GM12891 (cell line): ENCODE measurements at regions not wholly inside any gene's neighbourhood (a gene's known extent, or its start where the extent isn't known, plus 50 kb on each side); places are given as distances from the start of the nearest gene placed in this dataset.

ENCODE experiments used
- PAX5 ChIP-seq: IDR thresholded peaks from 2 replicates; pipeline ENCODE4 v1.6.1; 2011; ENCODE audit warnings: low read length, moderate library complexity, mild to moderate bottlenecking; ENCODE audit not compliant: insufficient read depth, severe bottlenecking
- POLR2A ChIP-seq: IDR thresholded peaks from 2 replicates; pipeline ENCODE4 v1.6.1; 2011; ENCODE audit warnings: low read depth, low read length, control low read depth
- POLR2AphosphoS5 ChIP-seq: IDR thresholded peaks from 2 replicates; pipeline ENCODE4 v1.6.1; 2011; ENCODE audit warnings: low read depth, low read length, control low read depth

DNA sequence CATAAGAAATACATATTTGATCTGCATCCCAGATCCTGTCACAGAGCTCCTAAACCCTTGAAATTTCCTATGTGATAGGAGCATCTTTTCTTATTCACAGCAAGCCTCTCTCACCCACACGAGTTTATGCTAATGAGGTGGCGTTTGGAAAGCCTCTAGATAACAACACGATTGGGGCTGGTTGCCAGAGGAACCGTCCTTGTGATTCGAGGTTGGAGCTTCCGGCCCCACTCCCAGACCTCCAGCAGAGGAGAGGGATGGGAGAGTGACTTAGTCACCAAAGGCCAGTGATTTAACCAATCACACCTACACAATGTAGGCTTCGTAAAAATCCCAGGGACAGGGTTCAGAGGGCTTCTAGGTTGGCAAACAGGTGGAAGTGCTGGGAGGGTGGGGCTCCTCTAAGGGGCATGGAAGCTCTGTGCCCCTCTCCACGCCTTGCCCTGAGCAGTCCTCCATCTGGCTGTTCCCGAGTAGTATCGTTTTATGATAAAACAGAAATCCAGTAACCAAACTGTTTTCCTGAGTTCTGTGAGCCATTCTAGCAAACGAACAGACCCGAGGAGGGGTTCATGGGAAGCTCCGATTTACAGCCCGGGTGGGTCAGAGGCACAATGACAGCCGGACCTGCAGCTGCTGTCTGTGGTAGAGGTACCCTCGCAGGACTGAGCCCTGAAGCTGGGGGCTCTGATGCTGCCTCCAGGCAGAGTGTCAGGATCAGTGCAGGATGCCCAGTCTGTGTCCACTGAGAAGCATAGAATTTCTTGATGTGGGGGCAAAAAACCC lies 238.1 kb upstream of the ARID1B start:
- TF ChIP-seq POLR2A (no peak), POLR2AphosphoS5 (no peak), PAX5 (no peak)
